ENCODE measurements at regions not wholly inside any gene's neighbourhood (a gene's known extent, or its start where the extent isn't known, plus 50 kb on each side); places are given as distances from the start of the nearest gene placed in this dataset.

DNA sequence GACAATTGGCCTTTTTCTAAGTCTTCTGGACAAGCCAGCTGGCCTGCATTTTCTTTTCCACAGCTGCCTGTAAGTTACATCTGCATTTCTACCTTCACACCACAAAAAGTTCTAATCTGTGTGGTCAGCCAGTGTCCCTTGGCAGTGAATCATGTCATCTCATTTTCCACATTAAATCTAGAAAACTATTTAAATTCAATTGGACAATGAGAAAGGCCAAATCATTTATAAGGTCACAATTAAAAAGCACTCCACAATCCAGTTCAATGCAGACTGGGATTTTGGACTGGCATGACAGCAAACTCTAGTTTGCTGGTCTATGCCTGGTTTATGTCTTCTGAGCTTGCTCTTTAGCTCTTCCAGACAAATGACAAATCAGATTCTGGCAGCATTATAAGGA is 494.2 kb upstream of the SPHKAP start:
- no peak overlapping the region for H3K9ac ChIP-seq (ENCODE audit: insufficient read depth, low read depth, low read length)
- ATAC-seq (no peak), DNase-seq (ENCODE audit: low spot score) (no peak), FAIRE-seq (no peak)
- intact Hi-C loops (cut with micrococcal nuclease; ENCODE audit: unreplicated experiment) (no loop called here), in situ Hi-C loops (cut with HindIII; ENCODE audit: extremely low pct_ligation_motif_present, low pct_unique_long_range_greater_than_20kb) (no loop called here)
- ChIA-PET CTCF (ENCODE audit: low intra/inter-chr PET ratio, low total read pairs) (no interaction called here), POLR2A (no interaction called here)
- no peaks in the 10 kb centered on the region for H4K20me1 ChIP-seq (ENCODE audit: insufficient read depth, low read length)
- H3K36me3 ChIP-seq (replicated peaks in 1 of 2; ENCODE audit: control insufficient read depth in 1 of 2, insufficient read depth in 2 of 2, low read length in 2 of 2): no peaks in the 10 kb centered on the region
- no peaks in the 10 kb centered on the region for H3K4me1 ChIP-seq (ENCODE audit: insufficient read depth, low read length)
- H3K4me2 ChIP-seq (ENCODE audit: low read depth, low read length): no peak overlapping the region
- no peaks in the 10 kb centered on the region for H3K79me2 ChIP-seq (ENCODE audit: insufficient read depth, low read length)
- H3K9me3 ChIP-seq (ENCODE audit: low read length): peaks cover 32% of the 10 kb centered on the region
- TF ChIP-seq, protein P1, sequence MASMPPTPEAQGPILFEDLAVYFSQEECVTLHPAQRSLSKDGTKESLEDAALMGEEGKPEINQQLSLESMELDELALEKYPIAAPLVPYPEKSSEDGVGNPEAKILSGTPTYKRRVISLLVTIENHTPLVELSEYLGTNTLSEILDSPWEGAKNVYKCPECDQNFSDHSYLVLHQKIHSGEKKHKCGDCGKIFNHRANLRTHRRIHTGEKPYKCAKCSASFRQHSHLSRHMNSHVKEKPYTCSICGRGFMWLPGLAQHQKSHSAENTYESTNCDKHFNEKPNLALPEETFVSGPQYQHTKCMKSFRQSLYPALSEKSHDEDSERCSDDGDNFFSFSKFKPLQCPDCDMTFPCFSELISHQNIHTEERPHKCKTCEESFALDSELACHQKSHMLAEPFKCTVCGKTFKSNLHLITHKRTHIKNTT (CRISPR knock-in tag; IDR thresholded peaks at IDR 0.05): no peak
- no peak for TF ChIP-seq ZNF451 (CRISPR knock-in tag; IDR thresholded peaks at IDR 0.05)
- TF ChIP-seq ZNF10 (CRISPR knock-in tag; IDR thresholded peaks at IDR 0.05; ENCODE audit: borderline replicate concordance, low read depth): no peak
- no peak overlapping the region for H3K4me3 ChIP-seq (replicated peaks in 1 of 3; ENCODE audit: insufficient read depth in 1 of 3, low read depth in 2 of 3, low read length in 3 of 3)
- BruUV-seq (replicated peaks): no TSS peak
- no peaks in the 10 kb centered on the region; a peak in 1 of 5 replicates for H3K27me3 ChIP-seq (ENCODE audit: control insufficient read depth in 1 of 2, insufficient read depth in 2 of 2, low read length in 2 of 2)
- H3K27ac ChIP-seq (ENCODE audit: extremely low read length, insufficient read depth, low read length): no peak overlapping the region
- no peak overlapping the region for H2AFZ ChIP-seq (ENCODE audit: low read length)

DNA sequence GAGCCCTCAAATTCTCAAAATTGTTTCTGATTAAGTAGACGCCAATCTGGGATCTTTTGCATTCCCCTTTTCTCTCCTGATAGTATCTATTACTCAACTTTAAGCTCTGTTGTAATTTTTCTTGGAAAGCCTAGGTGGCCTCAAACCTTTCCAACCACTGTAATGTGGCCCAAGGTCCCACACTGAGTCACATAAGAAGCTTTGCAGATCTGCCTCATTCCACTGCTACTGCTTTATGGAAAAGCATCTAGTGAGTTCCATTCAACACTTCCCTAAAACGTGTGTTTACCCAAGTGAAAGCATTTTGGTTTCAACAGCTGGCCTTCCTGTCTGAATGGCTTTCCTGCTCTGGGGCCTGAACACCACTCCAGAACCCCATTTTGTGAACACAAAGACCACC is 493.6 kb upstream of the SPHKAP start:
- whole genome bisulfite sequencing (ENCODE audit: low lambda C conversion rate): 6% methylated on average over 2 of the region's 2 CpGs

More for the DNA sequence above, 493.6 kb upstream of the SPHKAP start:
- Histone ChIP-seq H3K27me3 (ENCODE audit: control insufficient read depth in 1 of 2, insufficient read depth in 2 of 2, low read length in 2 of 2) (no peaks in the 10 kb centered on the region; a peak in 1 of 5 replicates), H3K79me2 (ENCODE audit: insufficient read depth, low read length) (no peaks in the 10 kb centered on the region), H3K4me3 (replicated peaks in 1 of 3; ENCODE audit: insufficient read depth in 1 of 3, low read depth in 2 of 3, low read length in 3 of 3) (no peak overlapping the region), H3K36me3 (replicated peaks in 1 of 2; ENCODE audit: control insufficient read depth in 1 of 2, insufficient read depth in 2 of 2, low read length in 2 of 2) (no peaks in the 10 kb centered on the region), H3K4me2 (ENCODE audit: low read depth, low read length) (no peak overlapping the region), H2AFZ (ENCODE audit: low read length) (no peak overlapping the region), H3K9me3 (ENCODE audit: low read length) (peaks cover 32% of the 10 kb centered on the region), H4K20me1 (ENCODE audit: insufficient read depth, low read length) (no peaks in the 10 kb centered on the region), H3K27ac (ENCODE audit: extremely low read length, insufficient read depth, low read length) (no peak overlapping the region), H3K4me1 (ENCODE audit: insufficient read depth, low read length) (no peaks in the 10 kb centered on the region), H3K9ac (ENCODE audit: insufficient read depth, low read depth, low read length) (no peak overlapping the region)
- no peak for FAIRE-seq
- BruUV-seq (replicated peaks): no TSS peak
- ChIA-PET CTCF (ENCODE audit: low intra/inter-chr PET ratio, low total read pairs) (no interaction called here), POLR2A (no interaction called here)
- TF ChIP-seq, protein P2, sequence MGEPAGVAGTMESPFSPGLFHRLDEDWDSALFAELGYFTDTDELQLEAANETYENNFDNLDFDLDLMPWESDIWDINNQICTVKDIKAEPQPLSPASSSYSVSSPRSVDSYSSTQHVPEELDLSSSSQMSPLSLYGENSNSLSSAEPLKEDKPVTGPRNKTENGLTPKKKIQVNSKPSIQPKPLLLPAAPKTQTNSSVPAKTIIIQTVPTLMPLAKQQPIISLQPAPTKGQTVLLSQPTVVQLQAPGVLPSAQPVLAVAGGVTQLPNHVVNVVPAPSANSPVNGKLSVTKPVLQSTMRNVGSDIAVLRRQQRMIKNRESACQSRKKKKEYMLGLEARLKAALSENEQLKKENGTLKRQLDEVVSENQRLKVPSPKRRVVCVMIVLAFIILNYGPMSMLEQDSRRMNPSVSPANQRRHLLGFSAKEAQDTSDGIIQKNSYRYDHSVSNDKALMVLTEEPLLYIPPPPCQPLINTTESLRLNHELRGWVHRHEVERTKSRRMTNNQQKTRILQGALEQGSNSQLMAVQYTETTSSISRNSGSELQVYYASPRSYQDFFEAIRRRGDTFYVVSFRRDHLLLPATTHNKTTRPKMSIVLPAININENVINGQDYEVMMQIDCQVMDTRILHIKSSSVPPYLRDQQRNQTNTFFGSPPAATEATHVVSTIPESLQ (CRISPR knock-in tag; conservative IDR thresholded peaks at IDR 0.05): no peak
- no peak for TF ChIP-seq HNF4G (IDR thresholded peaks at IDR 0.05; ENCODE audit: borderline replicate concordance, low read depth, low read length)
- no peak for TF ChIP-seq HNF4G (CRISPR knock-in tag; IDR thresholded peaks at IDR 0.05; ENCODE audit: borderline replicate concordance, low read depth)
- no peak for TF ChIP-seq NFE2 (CRISPR knock-in tag; IDR thresholded peaks at IDR 0.05)
- TF ChIP-seq TBL1XR1 (IDR thresholded peaks at IDR 0.05; ENCODE audit: borderline replicate concordance, low read length, partially characterized antibody): no peak
- no peak for TF ChIP-seq GATA4 (IDR thresholded peaks at IDR 0.05; ENCODE audit: borderline replicate concordance, low read depth)
- TF ChIP-seq KMT2A (CRISPR knock-in tag; IDR thresholded peaks at IDR 0.05): no peak
- TF ChIP-seq, protein P3, sequence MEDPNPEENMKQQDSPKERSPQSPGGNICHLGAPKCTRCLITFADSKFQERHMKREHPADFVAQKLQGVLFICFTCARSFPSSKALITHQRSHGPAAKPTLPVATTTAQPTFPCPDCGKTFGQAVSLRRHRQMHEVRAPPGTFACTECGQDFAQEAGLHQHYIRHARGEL (CRISPR knock-in tag; IDR thresholded peaks at IDR 0.05): no peak
- TF ChIP-seq ZNF672 (CRISPR knock-in tag; IDR thresholded peaks at IDR 0.05): no peak
- no peak for TF ChIP-seq RFX1 (IDR thresholded peaks at IDR 0.05)
- no peak for TF ChIP-seq ZNF367 (CRISPR knock-in tag; IDR thresholded peaks at IDR 0.05; ENCODE audit: borderline replicate concordance)
- TF ChIP-seq ZNF83 (CRISPR knock-in tag; IDR thresholded peaks at IDR 0.05; ENCODE audit: borderline replicate concordance): no peak
- TF ChIP-seq HOXA5 (CRISPR knock-in tag; IDR thresholded peaks at IDR 0.05): no peak
- TF ChIP-seq, protein P4, sequence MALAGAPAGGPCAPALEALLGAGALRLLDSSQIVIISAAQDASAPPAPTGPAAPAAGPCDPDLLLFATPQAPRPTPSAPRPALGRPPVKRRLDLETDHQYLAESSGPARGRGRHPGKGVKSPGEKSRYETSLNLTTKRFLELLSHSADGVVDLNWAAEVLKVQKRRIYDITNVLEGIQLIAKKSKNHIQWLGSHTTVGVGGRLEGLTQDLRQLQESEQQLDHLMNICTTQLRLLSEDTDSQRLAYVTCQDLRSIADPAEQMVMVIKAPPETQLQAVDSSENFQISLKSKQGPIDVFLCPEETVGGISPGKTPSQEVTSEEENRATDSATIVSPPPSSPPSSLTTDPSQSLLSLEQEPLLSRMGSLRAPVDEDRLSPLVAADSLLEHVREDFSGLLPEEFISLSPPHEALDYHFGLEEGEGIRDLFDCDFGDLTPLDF (CRISPR knock-in tag; IDR thresholded peaks at IDR 0.05): no peak
- intact Hi-C loops (cut with micrococcal nuclease; ENCODE audit: unreplicated experiment) (no loop called here), in situ Hi-C loops (cut with HindIII; ENCODE audit: extremely low pct_ligation_motif_present, low pct_unique_long_range_greater_than_20kb) (no loop called here)
- DNase-seq (ENCODE audit: low spot score): no peak
- ATAC-seq: no peak

Measured in HepG2 (cell line).